HG03469 (cell line): ENCODE measurements at regions not wholly inside any gene's neighbourhood (a gene's known extent, or its start where the extent isn't known, plus 50 kb on each side); places are given as distances from the start of the nearest gene placed in this dataset.

Experiments
- ATAC-seq: cut with Tn5 transposase; IDR thresholded peaks from one replicate; pipeline ENCODE4 v1.9.1; 2021; ENCODE audit warnings: mild to moderate bottlenecking, moderate library complexity, moderate number of reproducible peaks; ENCODE audit not compliant: unreplicated experiment

DNA sequence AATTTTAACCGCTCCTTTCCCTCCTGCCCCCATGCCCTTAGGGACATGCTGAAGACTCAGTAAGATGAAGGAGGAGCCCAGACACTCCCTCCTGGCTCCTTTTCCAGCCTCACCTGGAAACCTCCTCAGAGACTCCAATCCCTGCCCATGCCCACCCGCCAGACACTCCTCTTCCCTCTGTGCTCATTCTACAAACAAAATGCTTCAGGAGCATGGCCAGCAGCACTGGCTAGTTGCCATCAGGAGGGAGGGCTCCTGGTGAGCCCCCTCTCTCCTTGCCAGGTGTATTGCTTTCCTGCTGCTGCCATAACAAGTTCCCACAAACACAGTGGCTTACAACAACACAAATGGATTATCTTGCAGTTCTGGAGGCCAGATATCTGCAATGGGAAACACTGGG lies 126.1 kb downstream of the PSMG1 start:
- ATAC-seq = no peak

DNA sequence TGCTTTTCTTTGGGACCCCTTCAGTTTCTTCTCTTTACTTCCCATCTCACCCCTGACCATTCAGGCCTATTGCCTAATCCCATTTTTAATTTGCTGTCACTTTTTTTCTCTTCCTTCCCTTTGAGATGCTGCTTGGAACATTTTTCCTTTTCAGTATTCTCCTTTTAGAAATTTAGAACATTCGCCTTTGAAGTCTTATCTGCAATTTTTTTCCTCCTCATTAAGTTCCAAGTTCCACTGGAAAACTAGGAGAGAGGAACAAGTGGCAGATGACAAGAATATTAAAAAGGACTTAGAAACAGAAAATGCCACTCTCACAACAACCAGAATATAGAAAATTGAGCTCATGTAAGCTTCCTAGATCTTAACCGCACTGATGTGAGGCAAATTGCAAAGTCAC lies 126.6 kb downstream of the PSMG1 start:
- ATAC-seq = no peak

DNA sequence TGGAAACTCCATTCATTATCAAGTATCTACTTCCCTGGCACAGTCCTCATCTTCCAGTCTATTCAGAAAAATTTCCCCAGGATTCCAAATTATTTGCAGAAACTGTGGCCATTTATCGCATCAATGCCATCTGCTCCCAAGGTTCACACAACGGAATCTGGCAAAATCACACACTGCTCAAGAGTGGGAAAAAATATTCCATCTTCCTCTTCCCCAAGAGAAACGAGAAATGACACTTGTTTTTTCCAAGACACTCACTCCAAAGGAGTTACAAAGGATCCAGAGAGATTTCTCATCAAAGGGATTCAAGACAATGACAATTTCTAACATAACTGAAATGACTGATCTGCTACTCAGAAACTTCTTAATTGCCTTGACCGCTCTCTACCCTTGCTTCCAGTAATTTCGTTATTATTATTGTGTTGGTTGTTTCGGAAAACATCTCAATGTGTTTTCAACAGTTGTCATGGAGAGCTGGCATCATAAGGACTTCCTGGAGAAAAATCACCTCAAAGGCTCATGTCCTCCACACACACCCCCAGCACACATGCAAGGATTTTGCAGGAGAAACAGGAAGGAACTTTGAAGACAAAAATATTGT lies 128.0 kb downstream of the PSMG1 start:
- ATAC-seq = no peak

DNA sequence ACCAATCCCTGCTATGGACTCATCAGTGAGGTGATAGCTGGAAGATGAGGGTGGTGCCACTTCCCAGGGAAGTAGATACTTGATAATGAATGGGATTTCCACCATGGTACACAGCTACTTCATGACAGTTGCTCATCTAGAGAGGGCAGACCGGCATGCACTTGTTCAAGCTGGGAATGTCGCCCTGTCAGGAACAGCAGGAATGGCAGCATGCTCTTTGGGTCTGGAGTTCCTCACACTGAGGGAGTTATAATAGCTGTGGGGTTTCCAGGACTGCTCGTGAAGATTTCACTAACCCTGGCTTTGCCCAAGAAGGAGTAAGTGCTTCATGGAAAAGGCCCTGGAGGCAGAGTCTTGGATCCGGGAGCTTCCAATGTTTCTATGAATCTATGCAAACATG lies 129.2 kb downstream of the PSMG1 start:
- ATAC-seq = no peak

DNA sequence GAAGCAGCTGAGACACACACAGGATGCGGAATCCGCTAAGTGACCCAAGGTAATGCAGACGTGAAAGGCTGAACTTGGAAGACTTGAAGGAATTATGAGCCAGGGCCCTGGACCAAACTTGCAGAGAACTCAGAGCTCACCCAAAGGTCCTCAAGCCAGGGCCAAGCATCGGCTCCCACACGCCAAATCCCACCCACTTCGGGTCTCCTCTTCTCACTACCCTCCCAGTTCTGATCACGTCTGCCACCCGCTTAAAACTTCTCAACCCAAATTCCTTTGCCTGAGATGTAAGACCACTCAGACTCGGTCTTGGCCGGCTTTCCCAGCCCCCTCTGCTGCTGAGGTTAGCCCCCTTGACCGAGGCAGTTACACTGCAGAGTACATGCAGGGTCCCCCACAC lies 130.1 kb downstream of the PSMG1 start:
- ATAC-seq = no peak

DNA sequence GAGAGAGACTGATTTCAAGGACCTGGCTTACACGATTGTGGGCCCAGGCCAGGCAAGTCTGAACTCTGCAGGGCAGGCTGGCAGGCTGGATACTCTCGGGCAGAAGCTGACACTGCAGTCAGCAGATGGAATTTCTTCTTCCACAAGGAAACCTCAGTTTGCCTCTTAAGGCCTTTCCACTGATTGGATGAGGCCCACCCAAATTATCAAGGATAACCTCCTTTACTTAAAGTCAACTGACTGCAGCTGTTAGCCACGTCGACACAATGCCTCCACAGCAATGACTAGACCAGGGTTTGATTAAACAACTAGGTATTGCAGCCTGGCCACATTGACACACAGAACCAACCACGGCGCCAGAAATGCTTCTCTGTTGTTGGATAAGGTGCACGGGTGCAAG lies 130.5 kb downstream of the PSMG1 start:
- ATAC-seq = no peak

DNA sequence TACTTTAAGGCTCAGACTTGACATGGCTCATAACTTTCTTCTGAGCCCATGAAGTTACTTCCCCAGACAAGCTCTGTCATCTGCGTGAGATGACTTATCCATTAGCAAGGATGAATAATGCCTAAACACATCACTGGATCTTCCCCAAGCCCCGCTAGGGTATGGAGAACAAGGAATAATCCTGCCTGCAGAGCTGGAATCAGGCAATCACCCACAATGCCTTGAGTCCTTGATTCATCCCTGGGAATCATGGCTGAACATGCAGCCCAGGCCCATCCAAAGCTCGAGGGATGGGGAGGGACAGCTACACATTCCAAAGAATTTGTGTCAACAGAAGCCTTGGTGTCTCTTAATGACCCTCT lies 131.7 kb downstream of the PSMG1 start:
- ATAC-seq = no peak

DNA sequence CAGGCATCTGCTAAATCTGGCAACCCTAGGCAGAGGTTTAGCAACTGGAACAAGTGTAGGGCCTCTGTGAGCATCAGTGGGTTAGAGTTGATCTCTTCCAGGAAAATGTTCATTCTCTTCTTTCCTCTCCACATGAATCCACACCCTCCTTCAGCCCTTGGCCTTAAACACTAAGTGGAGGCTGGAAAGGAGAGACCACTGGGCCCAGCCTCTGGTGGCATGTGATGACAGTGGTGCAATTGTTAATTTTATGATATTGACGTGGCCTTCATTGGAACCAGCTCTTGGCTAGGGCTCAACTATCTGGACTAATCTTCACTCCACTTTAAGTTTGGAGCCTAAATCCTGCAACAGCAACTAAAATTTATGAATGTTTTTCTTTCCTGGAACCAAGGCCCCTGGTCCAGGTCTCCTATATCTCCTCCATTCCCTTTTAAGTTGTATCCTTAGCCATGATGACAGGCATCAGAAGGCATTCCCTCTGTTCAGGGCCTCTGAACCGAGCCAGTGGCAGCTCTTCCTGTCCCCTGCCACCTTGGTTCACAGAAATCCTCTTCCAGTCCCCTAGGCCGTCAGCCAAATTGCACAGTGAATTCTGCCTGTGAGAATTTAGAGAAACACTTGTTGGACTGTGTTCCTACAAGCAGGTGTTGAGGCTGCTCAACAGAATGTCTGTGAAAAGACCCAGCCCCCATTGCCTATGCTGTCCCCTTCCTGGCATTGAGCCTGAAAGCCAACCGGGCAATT lies 132.2 kb downstream of the PSMG1 start:
- ATAC-seq = no peak

DNA sequence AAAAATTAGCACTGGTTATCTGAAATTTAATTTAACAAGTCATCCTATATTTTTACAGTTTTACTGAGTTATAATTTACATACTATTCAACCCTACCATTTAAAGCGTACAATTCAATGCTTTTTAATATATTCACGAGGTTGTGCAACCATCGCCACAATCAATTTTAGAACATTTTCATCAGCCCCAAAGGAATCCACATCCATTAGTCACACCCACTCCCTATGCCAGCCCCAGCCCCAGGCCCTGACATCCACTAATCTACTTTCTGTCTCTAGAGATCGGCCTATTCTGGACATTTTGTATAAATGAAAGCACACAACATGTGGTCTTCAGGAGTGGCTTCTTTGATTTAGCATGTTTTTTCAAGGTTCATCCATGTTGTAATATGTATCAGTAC lies 134.7 kb downstream of the PSMG1 start:
- no peak for ATAC-seq

DNA sequence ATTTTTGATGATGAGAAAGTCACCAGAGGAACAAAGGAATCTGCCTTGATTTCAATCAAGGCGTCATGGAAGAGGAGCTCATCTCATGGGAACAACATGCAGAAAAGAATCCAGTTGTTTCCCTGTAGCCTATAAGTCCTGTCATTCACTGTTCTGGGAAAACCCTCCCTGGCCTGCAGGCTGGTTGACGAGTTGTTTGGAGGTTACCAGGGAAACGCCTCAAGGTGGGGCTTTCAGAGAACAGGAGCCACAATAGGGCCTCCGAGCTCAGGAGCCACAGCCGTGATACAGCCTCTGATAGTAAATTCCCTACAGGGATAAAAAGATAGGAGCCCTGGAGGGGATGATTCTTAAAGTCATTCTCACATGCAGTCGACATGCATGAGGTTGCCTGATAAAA lies 135.2 kb downstream of the PSMG1 start:
- ATAC-seq = no peak

DNA sequence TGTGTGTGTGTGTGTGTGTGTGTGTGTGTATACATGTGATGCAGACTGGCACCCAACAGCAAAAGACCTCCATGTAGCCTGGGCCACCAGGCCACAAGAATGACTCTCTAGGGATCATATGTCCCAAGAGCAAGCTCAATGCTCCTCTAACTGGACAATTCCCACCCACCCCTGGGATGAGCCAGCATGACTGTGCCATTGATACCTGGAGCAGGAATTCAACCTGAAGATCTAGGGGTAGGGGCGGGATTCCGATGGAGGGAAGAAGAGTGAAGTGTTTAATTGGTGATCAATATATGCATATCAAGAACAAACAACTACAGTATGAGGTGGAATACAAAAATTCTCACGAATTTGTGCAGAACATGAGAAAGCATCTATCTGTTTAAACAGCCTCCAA lies 136.2 kb downstream of the PSMG1 start:
- no peak for ATAC-seq

DNA sequence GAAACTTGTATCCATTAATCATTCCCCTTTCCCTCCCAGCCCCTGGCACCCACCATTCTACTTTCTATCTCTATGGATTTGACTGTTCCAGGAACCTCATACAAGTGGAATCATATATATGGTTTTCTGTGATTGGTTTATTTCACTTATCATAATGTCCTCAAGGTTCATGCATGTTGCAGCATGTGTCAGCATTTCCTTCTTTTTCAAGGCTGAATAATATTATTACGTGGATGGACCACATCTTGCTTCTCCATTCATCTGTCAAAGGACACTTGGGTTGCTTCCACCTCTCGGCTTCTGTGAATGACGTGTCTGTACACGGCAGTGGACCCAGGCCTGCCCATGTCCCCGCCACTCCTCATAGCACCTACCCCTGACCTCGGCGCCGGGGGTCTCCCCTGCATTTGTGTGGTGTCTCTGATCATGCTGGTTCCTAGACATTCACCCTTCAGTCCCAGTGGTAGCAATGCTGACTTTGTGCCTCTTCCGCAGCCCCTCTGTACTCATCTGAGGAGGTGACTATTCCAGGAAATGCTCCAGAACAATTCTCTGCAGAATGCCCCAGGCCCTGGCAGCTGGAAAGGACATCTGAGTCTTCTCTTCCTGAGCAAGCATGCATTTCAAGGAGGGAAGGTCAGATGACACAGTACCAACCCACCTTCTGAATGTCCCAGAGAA lies 136.9 kb downstream of the PSMG1 start:
- no peak for ATAC-seq

DNA sequence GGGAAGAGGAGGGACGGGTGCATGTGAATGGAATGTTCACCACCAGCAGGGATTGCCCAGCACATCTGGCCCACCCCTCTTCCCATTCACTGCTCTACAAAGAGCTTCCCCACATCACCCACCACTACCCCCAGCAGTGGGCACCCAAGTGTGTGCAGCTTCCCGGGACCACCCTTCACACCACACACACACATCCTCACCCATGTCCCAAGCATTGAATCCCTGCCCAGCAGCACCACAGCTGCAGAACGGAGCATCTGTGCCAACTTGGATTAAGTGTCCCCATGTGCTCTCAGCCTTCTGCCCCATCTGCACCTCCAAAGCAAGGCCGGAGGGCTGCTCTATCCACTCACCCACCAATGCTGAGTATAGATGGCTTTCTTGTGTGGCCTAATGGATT lies 141.4 kb downstream of the PSMG1 start:
- no peak for ATAC-seq

DNA sequence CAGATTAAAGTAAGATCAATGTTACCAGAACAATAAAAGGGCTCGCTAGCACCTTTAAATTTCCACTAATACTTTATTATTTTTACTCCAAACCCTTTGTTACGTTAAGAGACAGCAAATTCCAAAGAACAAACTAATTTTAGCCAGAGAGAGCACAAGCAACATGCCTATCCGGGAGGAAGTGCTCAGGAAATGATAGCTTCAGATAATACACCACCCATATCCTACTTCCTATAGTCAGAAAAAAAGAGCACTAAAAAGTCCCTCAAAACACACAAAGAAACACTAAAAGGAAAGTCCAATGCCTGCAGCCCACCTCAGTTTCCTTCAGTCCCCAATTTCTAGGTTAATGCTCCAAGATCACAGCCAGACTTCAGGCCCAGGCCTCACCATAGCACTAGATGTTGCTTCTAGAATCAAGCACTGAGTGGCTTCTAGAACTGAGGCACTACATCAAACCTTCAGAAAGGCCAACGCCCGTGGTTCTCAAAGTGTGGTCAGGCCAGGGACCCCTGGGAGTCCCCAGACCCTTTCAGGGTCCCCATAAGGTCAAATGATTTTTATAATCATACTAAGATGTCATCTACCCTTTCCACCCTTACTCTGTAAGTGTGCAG lies 142.6 kb downstream of the PSMG1 start:
- ATAC-seq = no peak

DNA sequence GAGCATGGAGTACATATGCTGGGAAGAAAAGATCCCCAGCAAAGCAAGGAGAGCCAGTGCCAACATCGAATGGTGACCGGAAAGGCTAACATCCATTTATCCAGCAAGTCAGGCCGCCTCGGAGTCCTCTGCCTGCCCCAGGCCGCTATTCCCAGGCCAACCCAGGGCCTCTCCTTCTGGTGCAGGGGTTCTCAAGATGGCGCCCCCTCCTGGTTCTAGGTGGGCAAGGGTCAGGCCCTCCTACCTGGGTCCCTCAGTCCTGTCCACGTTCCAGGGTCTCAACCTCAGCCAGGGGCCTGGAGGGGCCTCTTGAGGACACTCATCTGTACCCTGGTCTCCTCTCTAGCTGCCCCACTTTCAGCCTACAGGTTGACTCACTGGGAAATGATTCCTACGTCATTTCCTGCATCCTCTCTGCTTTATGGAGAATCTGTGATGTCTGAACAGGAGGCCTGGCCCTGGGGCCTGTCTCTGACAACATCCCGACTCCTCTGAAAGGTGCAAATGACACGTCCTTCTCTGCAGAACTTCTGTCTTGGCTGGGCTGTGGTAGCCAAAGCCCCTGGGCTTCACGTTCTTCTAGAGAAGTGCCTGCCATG lies 145.3 kb downstream of the PSMG1 start:
- no peak for ATAC-seq

DNA sequence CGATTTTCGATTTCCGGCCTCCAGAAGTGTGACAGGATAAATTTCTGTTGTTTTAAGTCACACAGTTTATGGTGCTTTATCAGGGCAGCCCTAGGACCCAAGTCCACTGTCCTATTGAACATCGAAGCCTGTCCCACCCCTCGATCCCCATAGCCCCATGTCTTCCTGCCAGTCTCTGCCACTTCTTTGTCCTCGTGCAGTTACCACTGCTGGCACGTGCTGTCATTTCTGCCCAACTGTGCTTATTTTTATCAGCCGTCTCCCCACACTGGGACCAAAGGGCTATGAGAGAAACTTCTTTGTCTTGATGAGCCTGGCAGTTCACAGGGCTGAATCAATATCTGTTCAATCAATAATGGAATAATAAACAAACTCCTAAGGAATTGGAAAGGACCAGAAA lies 146.7 kb downstream of the PSMG1 start:
- no peak for ATAC-seq

DNA sequence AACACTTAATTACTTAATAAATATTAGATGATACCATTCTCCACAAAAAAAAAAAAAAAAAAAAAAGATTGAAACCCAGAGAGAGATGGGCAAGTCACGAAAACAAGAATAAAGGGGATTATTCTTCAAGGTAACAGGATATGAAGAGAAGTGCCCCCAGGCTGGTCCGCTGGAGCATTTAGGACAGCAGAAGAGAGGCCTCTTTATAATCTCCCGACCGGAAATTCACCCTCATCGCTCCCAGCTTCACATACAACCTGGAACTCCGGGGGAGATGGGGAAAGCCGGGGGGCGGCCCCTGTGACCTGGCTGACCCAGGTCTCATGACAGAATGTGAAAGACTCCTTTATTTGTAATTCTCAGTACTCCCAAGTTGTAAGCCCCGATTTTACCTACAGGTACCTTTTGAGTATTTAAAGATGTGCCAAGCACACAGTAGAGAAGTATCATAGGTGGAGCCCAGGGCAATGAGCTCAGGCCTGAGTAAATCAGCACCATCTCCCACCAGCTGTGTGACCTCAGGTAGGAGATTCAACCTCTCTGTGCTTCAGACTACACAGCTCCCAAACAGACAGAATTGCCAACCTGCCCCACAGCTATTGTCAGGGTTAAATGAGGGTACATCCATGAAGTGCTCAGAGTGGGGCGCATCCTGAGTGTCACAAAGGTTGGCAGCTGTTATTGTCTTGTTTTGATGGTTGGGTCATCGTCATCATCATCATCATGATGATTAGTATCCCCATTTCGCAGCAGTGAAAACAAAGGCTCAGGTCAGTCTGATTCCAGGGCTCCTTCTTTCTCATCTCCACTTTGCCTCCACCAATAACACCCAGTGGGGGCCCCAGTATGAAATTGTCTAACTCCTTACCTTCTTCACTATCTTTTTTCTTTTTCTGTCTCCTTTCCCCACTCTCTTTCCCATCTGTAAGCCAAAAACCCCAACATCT lies 148.4 kb downstream of the PSMG1 start:
- ATAC-seq = no peak

DNA sequence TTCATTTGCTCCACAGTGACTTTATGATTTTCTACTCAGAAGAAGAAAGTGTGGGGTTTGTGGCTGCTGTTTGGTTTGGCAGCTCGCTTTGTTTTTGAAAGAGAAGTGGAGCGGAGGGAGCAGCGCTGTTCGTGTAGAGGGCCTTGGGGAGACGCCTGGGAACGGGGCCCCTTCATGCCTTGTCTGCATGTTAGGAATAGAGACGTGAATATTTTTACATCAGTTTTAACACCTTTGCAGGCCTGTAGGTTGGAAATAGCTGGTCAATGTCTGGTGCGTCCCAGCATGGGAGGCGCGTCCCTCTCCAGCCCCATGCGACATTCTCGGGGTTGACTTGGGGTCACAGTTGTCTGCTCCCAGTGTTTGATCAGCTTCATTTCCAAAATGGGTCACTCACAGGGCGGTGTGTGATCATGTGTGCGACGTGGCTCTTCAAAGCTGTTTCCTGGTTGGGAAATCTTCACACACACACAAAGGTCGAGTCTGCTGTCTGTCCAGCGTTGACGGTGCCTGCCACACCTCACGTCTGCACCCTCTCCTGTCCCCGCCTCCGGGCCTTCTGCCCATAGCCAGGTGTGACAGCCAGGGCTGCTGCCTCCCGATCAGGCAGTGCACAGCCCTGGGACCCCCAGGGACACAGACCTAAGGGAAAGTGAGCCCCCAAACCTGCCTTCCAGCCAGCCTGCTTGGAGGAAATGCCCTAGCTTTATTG lies 149.2 kb downstream of the PSMG1 start:
- no peak for ATAC-seq

DNA sequence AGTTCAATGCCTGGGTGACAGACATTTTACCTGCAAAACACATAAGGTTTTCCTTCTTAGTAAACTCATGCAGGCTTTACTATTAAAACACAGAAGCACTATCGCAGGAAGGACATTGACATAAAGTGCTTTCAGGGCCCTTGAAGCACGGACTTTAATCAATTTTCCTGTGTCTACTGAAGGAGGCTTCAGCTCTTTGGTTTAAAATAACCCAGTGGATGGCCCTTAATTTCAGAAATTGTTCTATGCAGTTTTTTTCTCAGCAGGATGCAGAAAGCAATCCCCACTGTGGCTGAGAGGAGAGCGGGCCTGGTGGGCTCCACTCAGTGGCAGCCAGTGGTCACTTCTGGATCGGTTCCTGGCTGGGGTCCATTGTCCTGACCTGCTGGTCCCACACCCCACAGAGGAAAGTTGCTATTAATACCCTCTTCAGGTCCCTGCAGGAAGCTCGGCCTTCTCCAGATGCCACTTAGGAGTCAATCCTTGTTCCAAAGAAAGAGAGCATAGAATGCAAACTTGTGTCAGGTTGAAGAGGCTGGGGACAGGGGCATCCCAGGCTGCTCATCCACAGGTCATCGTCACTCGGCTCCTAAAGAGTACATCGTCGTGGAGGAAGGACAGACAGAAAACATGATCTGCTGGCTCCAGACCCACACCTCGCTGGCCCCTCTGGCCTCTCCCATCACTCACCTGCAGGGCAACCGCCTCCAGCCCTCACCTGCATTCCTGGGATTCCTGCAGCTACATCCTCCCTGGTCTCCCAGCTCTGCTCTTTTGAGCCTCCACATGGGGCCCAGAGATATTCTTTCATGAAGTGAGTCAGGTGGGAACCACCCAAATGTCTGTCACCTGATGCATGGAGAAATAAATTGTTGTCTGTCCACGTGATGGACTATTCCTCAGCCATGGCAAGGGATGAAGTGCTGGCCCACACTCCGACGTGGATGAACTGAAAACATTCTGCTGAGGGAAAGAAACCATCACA lies 153.1 kb downstream of the PSMG1 start:
- no peak for ATAC-seq
